Neural cell (in vitro differentiated cells): ENCODE measurements at regions not wholly inside any gene's neighbourhood (a gene's known extent, or its start where the extent isn't known, plus 50 kb on each side); places are given as distances from the start of the nearest gene placed in this dataset.

Experiments
- EP300 ChIP-seq: fragments of 450-650 bp; conservative IDR thresholded peaks from 2 replicates; pipeline ENCODE4 v1.6.1; 2014; ENCODE audit warnings: antibody characterized with exemption, mild to moderate bottlenecking, moderate library complexity; ENCODE audit not compliant: poor library complexity, severe bottlenecking
- EZH2 ChIP-seq: fragments of 200-600, 300-800 bp; shearing (Covaris generic), sonication (generic); IDR thresholded peaks from 2 replicates; pipeline ENCODE4 v1.6.1; 2014; ENCODE audit warnings: antibody characterized with exemption, low read length, borderline replicate concordance, mild to moderate bottlenecking; ENCODE audit not compliant: insufficient read depth, poor library complexity, severe bottlenecking
- MXI1 ChIP-seq: fragments of 450-650 bp; conservative IDR thresholded peaks from 2 replicates; pipeline ENCODE4 v1.6.1; 2014; ENCODE audit warnings: antibody characterized with exemption, mild to moderate bottlenecking; ENCODE audit not compliant: poor library complexity, severe bottlenecking
- POLR2AphosphoS5 ChIP-seq: IDR thresholded peaks from 2 replicates; pipeline ENCODE4 v1.6.1; 2012
- RAD21 ChIP-seq: fragments of 450-650 bp; conservative IDR thresholded peaks from 2 replicates; pipeline ENCODE4 v1.6.1; 2014; ENCODE audit warnings: antibody characterized with exemption, mild to moderate bottlenecking, moderate library complexity
- TAF1 ChIP-seq: IDR thresholded peaks from 2 replicates; pipeline ENCODE4 v1.6.1; 2012; ENCODE audit warnings: low read depth
- TF ChIP-seq, protein P1 (sequence below): fragments of 450-650 bp; IDR thresholded peaks from 2 replicates; pipeline ENCODE4 v1.5.1; 2014; ENCODE audit warnings: antibody characterized with exemption, mild to moderate bottlenecking, moderate library complexity; ENCODE audit not compliant: poor library complexity, severe bottlenecking
- TF ChIP-seq, protein P2 (sequence below): IDR thresholded peaks from 2 replicates; pipeline ENCODE4 v1.6.1; 2012; ENCODE audit warnings: borderline replicate concordance

DNA sequence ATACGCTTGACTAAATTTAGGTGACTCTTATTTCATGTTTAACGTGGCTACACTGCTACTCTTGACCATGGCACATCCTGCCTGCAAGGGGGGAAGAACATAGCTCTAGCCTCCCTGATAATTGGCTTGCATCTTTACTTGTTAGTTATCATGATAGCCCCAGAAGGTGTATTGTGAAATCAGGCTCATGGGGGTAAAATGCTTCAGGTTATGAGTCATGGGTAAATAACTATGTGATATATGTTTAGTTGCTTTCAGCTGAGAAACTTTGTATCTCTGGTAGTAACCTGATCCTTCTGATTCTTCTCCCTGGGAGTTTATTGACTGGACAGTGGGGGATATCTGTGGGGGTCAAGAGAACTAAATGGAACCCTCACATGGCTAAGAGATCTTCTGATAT lies 660.8 kb upstream of the UBE2E2 start:
- no peak for TF ChIP-seq TAF1
- TF ChIP-seq, protein P1, sequence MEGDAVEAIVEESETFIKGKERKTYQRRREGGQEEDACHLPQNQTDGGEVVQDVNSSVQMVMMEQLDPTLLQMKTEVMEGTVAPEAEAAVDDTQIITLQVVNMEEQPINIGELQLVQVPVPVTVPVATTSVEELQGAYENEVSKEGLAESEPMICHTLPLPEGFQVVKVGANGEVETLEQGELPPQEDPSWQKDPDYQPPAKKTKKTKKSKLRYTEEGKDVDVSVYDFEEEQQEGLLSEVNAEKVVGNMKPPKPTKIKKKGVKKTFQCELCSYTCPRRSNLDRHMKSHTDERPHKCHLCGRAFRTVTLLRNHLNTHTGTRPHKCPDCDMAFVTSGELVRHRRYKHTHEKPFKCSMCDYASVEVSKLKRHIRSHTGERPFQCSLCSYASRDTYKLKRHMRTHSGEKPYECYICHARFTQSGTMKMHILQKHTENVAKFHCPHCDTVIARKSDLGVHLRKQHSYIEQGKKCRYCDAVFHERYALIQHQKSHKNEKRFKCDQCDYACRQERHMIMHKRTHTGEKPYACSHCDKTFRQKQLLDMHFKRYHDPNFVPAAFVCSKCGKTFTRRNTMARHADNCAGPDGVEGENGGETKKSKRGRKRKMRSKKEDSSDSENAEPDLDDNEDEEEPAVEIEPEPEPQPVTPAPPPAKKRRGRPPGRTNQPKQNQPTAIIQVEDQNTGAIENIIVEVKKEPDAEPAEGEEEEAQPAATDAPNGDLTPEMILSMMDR, result no peak
- no peak for TF ChIP-seq EP300
- TF ChIP-seq RAD21, result no peak
- TF ChIP-seq, protein P2, sequence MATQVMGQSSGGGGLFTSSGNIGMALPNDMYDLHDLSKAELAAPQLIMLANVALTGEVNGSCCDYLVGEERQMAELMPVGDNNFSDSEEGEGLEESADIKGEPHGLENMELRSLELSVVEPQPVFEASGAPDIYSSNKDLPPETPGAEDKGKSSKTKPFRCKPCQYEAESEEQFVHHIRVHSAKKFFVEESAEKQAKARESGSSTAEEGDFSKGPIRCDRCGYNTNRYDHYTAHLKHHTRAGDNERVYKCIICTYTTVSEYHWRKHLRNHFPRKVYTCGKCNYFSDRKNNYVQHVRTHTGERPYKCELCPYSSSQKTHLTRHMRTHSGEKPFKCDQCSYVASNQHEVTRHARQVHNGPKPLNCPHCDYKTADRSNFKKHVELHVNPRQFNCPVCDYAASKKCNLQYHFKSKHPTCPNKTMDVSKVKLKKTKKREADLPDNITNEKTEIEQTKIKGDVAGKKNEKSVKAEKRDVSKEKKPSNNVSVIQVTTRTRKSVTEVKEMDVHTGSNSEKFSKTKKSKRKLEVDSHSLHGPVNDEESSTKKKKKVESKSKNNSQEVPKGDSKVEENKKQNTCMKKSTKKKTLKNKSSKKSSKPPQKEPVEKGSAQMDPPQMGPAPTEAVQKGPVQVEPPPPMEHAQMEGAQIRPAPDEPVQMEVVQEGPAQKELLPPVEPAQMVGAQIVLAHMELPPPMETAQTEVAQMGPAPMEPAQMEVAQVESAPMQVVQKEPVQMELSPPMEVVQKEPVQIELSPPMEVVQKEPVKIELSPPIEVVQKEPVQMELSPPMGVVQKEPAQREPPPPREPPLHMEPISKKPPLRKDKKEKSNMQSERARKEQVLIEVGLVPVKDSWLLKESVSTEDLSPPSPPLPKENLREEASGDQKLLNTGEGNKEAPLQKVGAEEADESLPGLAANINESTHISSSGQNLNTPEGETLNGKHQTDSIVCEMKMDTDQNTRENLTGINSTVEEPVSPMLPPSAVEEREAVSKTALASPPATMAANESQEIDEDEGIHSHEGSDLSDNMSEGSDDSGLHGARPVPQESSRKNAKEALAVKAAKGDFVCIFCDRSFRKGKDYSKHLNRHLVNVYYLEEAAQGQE, result no peak
- TF ChIP-seq MXI1, result no peak
- no peak for TF ChIP-seq POLR2AphosphoS5
- no peak for TF ChIP-seq EZH2
